ENCODE measurements at regions not wholly inside any gene's neighbourhood (a gene's known extent, or its start where the extent isn't known, plus 50 kb on each side); places are given as distances from the start of the nearest gene placed in this dataset.

GRCh38 chr6:28720357-28721231 is 194.9 kb downstream of the GPX5 start:
- Mint-ChIP-seq H3K4me1 (ENCODE audit: low read depth) (no peaks in the 10 kb centered on the region), H3K36me3 (ENCODE audit: low read depth) (no peaks in the 10 kb centered on the region), H3K27ac (no peak overlapping the region), H3K27me3 (ENCODE audit: low read depth) (peaks cover 43% of the 10 kb centered on the region), H3K4me3 (no peak overlapping the region), H3K9me3 (peaks cover 2% of the 10 kb centered on the region)

GRCh38 chr6:28721372-28721771 is 195.7 kb downstream of the GPX5 start:
- peaks cover 49% of the 10 kb centered on the region for H3K27me3 Mint-ChIP-seq (ENCODE audit: low read depth)
- no peaks in the 10 kb centered on the region for H3K4me1 Mint-ChIP-seq (ENCODE audit: low read depth)
- H3K4me3 Mint-ChIP-seq = no peak overlapping the region
- peaks cover 2% of the 10 kb centered on the region for H3K9me3 Mint-ChIP-seq
- H3K27ac Mint-ChIP-seq = no peak overlapping the region
- no peaks in the 10 kb centered on the region for H3K36me3 Mint-ChIP-seq (ENCODE audit: low read depth)

- H3K27me3 Mint-ChIP-seq (ENCODE audit: low read depth) = peaks cover 59% of the 10 kb centered on the region
- no peak overlapping the region for H3K27ac Mint-ChIP-seq
- H3K4me3 Mint-ChIP-seq = no peak overlapping the region
- no peaks in the 10 kb centered on the region for H3K9me3 Mint-ChIP-seq
- H3K4me1 Mint-ChIP-seq (ENCODE audit: low read depth) = peaks cover 13% of the 10 kb centered on the region
- no peaks in the 10 kb centered on the region for H3K36me3 Mint-ChIP-seq (ENCODE audit: low read depth)
These were observed 198.7 kb downstream of the GPX5 start for GRCh38 chr6:28724395-28724794.

GRCh38 chr6:28725274-28725809 is 198.4 kb downstream of the TRIM27 start:
- Mint-ChIP-seq H3K36me3 (ENCODE audit: low read depth) (peaks cover 2% of the 10 kb centered on the region), H3K27me3 (ENCODE audit: low read depth) (peaks cover 66% of the 10 kb centered on the region)

GRCh38 chr6:28725890-28726348 is 197.9 kb downstream of the TRIM27 start:
- H3K4me1 Mint-ChIP-seq (ENCODE audit: low read depth) = peaks cover 20% of the 10 kb centered on the region
- peaks cover 2% of the 10 kb centered on the region for H3K36me3 Mint-ChIP-seq (ENCODE audit: low read depth)
- peaks cover 4% of the 10 kb centered on the region for H3K9me3 Mint-ChIP-seq
- H3K4me3 Mint-ChIP-seq = no peak overlapping the region
- H3K27ac Mint-ChIP-seq = no peak overlapping the region
- H3K27me3 Mint-ChIP-seq (ENCODE audit: low read depth) = peaks cover 69% of the 10 kb centered on the region

More at GRCh38 chr6:28725274-28725809, 198.4 kb downstream of the TRIM27 start:
- Mint-ChIP-seq H3K4me3 (no peak overlapping the region), H3K27ac (no peak overlapping the region), H3K9me3 (no peaks in the 10 kb centered on the region), H3K4me1 (ENCODE audit: low read depth) (peaks cover 18% of the 10 kb centered on the region)

GRCh38 chr6:28726569-28727309 is 197.0 kb downstream of the TRIM27 start:
- Mint-ChIP-seq H3K9me3 (peaks cover 4% of the 10 kb centered on the region), H3K4me1 (ENCODE audit: low read depth) (peaks cover 20% of the 10 kb centered on the region), H3K27me3 (ENCODE audit: low read depth) (peaks cover 72% of the 10 kb centered on the region), H3K27ac (no peak overlapping the region), H3K36me3 (ENCODE audit: low read depth) (peaks cover 2% of the 10 kb centered on the region), H3K4me3 (no peak overlapping the region)

- H3K27me3 Mint-ChIP-seq (ENCODE audit: low read depth) = peaks cover 78% of the 10 kb centered on the region
- H3K4me1 Mint-ChIP-seq (ENCODE audit: low read depth) = peaks cover 20% of the 10 kb centered on the region
- H3K4me3 Mint-ChIP-seq = peak overlapping the region; percentile 68
- H3K27ac Mint-ChIP-seq = no peak overlapping the region
- H3K36me3 Mint-ChIP-seq (ENCODE audit: low read depth) = peaks cover 2% of the 10 kb centered on the region
- peaks cover 5% of the 10 kb centered on the region for H3K9me3 Mint-ChIP-seq
These were observed 196.1 kb downstream of the TRIM27 start for GRCh38 chr6:28727559-28728211.

GRCh38 chr6:28729501-28730402 is 194.0 kb downstream of the TRIM27 start:
- peaks cover 5% of the 10 kb centered on the region for H3K36me3 Mint-ChIP-seq (ENCODE audit: low read depth)
- peak overlapping the region; percentile 78 for H3K27ac Mint-ChIP-seq
- peaks cover 21% of the 10 kb centered on the region for H3K4me1 Mint-ChIP-seq (ENCODE audit: low read depth)
- peaks cover 86% of the 10 kb centered on the region for H3K27me3 Mint-ChIP-seq (ENCODE audit: low read depth)
- H3K9me3 Mint-ChIP-seq = peaks cover 16% of the 10 kb centered on the region
- H3K4me3 Mint-ChIP-seq = peak overlapping the region; percentile 87

GRCh38 chr6:28732052-28732451 is 191.7 kb downstream of the TRIM27 start:
- peaks cover 29% of the 10 kb centered on the region for H3K9me3 Mint-ChIP-seq
- peaks cover 7% of the 10 kb centered on the region for H3K36me3 Mint-ChIP-seq (ENCODE audit: low read depth)
- H3K4me1 Mint-ChIP-seq (ENCODE audit: low read depth) = peaks cover 21% of the 10 kb centered on the region
- H3K27ac Mint-ChIP-seq = no peak overlapping the region
- H3K27me3 Mint-ChIP-seq (ENCODE audit: low read depth) = peaks cover 97% of the 10 kb centered on the region
- no peak overlapping the region for H3K4me3 Mint-ChIP-seq

GRCh38 chr6:28734443-28734959 is 189.3 kb downstream of the TRIM27 start:
- no peak overlapping the region for H3K4me3 Mint-ChIP-seq
- H3K36me3 Mint-ChIP-seq (ENCODE audit: low read depth) = peaks cover 17% of the 10 kb centered on the region
- H3K4me1 Mint-ChIP-seq (ENCODE audit: low read depth) = peaks cover 17% of the 10 kb centered on the region
- H3K9me3 Mint-ChIP-seq = peaks cover 42% of the 10 kb centered on the region
- peak overlapping the region; percentile 27 for H3K27ac Mint-ChIP-seq
- H3K27me3 Mint-ChIP-seq (ENCODE audit: low read depth) = peaks cover 93% of the 10 kb centered on the region

- H3K36me3 Mint-ChIP-seq (ENCODE audit: low read depth) = peaks cover 15% of the 10 kb centered on the region
- peak overlapping the region; percentile 16 for H3K4me3 Mint-ChIP-seq
- peak overlapping the region; percentile 41 for H3K27ac Mint-ChIP-seq
- H3K4me1 Mint-ChIP-seq (ENCODE audit: low read depth) = peaks cover 11% of the 10 kb centered on the region
- H3K27me3 Mint-ChIP-seq (ENCODE audit: low read depth) = peaks cover 81% of the 10 kb centered on the region
- H3K9me3 Mint-ChIP-seq = peaks cover 38% of the 10 kb centered on the region
These were observed 187.7 kb downstream of the TRIM27 start for GRCh38 chr6:28736121-28736520.

- peaks cover 39% of the 10 kb centered on the region for H3K9me3 Mint-ChIP-seq
- H3K4me3 Mint-ChIP-seq = no peak overlapping the region
- H3K27ac Mint-ChIP-seq = peak overlapping the region; percentile 56
- H3K36me3 Mint-ChIP-seq (ENCODE audit: low read depth) = peaks cover 15% of the 10 kb centered on the region
- peaks cover 11% of the 10 kb centered on the region for H3K4me1 Mint-ChIP-seq (ENCODE audit: low read depth)
- H3K27me3 Mint-ChIP-seq (ENCODE audit: low read depth) = peaks cover 71% of the 10 kb centered on the region
These were observed 185.9 kb downstream of the TRIM27 start for GRCh38 chr6:28737750-28738395.

- H3K4me3 Mint-ChIP-seq = peak overlapping the region; percentile 9
- peaks cover 34% of the 10 kb centered on the region for H3K9me3 Mint-ChIP-seq
- peaks cover 71% of the 10 kb centered on the region for H3K27me3 Mint-ChIP-seq (ENCODE audit: low read depth)
- H3K36me3 Mint-ChIP-seq (ENCODE audit: low read depth) = peaks cover 15% of the 10 kb centered on the region
- H3K4me1 Mint-ChIP-seq (ENCODE audit: low read depth) = peaks cover 11% of the 10 kb centered on the region
- H3K27ac Mint-ChIP-seq = peak overlapping the region; percentile 56
These were observed 185.4 kb downstream of the TRIM27 start for GRCh38 chr6:28738396-28738765.

Data from T-helper 1 cell treated with Interleukin-12 subunit alpha and Interleukin-12 subunit beta and Interleukin-4 antibody, amounts not matched to agents 30 μg/mL and 1 μg/mL, for 36 hours (primary cell).